GM19193 (cell line): ENCODE measurements at regions not wholly inside any gene's neighbourhood (a gene's known extent, or its start where the extent isn't known, plus 50 kb on each side); places are given as distances from the start of the nearest gene placed in this dataset.

ENCODE experiments used
- POLR2A ChIP-seq: IDR thresholded peaks from 4 replicates; pipeline ENCODE4 v1.6.1; 2011; ENCODE audit not compliant: insufficient read depth, insufficient read length; ENCODE audit errors: extremely low read depth

DNA sequence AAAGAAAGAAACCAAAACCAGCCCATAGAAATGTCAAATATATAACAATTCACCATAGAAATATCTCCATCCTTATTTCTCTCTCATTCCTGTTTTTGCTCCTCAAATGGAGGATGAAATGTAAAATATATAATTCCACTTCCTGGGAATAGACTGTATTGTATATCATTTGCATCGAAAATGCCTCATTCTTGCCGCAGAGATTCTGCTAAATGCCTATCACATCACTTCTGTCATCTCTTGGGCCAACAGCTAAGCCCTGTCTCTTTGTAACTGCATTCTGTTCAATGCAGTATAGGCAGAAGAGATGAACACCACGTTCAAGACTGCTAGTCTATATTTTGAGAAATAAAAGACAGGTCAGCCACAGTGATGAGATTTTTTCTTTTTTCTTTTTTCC, 956.3 kb upstream of the SOX9 start:
- TF ChIP-seq POLR2A = no peak

DNA sequence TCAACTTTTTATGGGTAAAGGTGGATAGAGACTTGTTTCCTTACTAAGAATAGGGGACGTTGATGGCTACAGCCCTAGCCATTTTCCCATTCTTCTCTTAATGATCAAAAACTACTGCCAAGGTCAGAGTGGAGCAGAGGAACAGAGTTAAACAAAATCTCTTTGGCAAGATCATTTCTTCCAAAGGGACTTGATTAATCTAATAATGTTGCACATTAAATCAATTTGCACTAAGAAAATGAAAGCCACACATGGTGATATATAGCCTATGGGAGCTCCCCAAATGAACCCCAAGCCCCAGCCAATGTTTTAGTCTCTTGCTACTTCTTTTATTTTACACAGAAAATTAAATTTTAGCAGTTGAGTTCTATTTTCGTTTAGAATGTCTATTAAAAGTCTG, 954.5 kb upstream of the SOX9 start:
- no peak for TF ChIP-seq POLR2A

DNA sequence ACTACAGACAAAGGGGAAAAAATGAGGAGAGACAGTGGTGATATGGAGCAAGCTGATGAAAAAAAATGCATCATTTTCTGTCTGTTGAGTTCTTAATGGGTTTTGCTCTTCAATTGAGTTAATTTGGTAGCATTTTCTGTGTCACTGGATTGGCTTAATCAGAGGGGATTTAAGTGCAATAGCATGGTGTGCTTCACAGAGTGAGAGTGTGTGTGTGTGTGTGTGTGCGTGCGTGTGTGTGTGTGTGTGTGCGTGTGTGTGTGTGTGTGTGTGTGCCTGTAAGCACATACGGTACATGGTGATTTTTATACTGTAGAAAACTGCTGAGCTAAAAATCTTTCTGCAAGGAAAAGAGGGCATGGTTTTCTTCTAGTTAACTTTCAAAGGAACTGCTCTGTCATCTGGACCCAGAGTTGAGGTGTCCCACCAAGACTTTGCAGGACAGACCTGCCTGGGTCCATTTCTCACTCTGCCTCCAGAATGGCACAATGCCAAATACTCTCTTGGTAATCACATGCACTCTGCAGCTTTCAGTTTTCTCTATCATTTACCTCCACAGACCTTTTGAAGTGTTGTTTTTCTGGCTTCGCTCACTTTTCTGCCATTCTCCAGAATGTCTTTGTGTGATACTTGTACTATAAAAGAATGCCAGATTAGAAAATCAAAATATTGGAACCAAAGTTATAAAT, 952.6 kb upstream of the SOX9 start:
- no peak for TF ChIP-seq POLR2A

DNA sequence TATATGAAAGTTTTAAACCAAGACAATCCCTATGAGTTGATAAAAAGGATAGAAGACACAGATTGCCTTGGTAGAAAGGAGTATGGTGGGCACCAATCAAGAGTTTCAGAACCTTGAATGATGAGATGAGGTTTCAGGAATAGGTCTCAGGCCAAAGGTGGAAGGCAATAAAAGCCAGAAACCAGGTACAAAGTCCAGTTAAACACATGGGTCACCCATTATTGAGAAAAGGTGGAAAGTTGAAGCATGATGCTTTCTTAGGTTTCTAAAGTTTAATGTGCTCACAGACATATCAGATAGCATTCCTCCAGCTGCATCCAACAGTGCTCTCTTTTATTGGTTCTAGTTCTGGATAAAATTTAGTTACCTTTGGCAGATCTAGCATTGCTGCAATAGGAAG, 950.8 kb upstream of the SOX9 start:
- no peak for TF ChIP-seq POLR2A

DNA sequence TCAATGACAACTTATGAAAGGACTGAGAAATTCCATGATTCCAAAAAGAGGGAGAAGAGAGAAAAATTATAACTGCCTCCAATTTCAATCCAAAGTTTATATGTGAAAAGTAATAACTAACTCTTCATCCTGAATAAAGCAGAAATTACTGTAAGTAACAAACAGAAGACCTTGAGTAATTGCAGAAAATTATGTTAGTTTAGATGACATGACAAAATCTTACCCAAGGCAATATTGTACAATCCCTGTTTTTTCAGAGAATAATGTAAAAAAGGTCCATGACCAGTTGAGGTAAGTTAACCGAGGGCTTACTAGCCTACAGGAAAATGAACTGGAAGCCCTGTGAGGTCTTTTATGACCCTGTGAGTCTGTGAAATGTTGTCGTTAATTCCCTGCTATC, 949.5 kb upstream of the SOX9 start:
- TF ChIP-seq POLR2A = no peak

DNA sequence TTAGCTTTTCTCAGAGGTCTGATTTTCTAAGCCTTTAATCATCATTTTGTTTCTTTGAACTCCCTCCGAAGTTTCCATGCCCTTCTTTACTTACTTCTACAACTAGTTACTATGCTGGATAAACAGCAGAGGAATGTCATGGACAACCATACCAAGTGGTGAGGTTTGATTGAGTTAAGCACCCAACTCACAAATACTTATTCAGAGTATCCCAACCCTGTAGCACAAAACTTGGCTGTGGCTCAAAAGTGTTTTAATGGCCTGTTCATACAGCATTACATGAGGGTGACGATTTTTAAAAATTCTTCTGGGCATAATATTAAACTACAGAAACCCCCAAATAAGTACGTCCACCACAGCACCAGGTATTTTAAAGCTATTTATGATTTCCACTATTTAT, 946.8 kb upstream of the SOX9 start:
- TF ChIP-seq POLR2A = no peak

DNA sequence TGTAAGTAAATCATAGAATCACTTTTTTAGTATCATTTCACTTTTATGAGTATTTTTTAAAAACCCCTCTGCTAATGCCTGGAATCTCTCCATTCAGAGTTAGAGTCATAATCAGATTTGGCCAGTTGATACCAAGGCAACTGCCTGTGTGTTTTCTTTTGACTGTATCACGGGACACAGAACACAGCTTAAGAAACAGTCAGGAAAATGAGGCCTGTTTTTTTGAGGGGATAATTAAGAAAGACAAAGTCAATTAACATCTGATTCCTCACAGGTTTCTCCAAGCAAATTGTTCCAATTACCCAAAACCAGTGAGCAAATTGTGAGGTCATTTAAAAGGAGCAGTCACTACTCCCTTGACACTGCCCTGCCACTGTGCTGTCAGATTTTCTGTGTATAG, 944.5 kb upstream of the SOX9 start:
- no peak for TF ChIP-seq POLR2A

DNA sequence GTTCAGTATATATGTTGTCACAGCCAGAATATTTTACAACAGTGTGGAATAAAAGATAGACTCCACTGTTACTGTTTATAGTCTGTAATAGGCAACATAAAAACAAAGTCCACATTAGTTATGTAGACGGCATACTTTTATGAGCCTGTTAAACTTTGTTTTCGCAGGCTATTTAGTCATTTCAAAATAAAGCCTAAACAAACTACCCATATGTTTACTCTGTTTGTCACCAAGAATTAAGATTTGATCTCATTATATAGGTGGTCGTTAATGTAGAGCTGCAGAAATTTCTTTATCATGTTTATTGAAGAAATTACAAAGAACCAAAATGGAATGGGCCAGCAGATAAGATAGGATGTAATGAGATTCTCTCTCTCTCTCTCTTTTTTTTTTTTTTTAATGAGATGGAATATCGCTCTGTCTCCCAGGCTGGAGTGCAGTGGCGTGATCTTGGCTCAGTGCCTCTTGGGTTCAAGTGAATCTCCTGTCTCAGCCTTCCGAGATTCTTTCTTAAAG, 943.8 kb upstream of the SOX9 start:
- no peak for TF ChIP-seq POLR2A

DNA sequence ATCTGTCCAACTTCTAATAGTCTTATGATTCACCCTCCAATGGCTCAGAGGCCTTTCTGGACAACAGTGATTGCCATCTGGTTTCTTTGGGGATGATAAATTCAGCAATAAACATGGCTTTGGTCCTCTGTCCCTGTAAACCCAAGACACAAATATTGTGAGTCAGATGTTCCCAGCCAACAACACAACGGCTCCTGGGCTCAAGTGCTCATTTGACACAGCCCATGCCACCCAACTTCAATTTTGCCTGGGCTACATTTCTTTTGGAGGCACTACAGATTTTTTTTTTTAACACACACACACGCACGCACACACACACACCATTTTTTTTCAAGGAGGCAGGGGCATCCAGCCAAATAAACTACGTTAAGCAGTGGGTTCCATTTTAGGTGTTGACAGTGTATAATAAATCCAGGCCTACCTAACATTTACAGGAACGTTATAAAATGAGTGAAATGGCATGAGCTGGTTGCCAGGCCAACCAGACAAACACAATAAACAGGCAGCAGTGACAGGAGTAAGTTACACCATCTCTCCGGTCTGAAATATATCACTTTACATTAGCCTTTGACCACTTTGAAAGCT, 939.9 kb upstream of the SOX9 start:
- no peak for TF ChIP-seq POLR2A

DNA sequence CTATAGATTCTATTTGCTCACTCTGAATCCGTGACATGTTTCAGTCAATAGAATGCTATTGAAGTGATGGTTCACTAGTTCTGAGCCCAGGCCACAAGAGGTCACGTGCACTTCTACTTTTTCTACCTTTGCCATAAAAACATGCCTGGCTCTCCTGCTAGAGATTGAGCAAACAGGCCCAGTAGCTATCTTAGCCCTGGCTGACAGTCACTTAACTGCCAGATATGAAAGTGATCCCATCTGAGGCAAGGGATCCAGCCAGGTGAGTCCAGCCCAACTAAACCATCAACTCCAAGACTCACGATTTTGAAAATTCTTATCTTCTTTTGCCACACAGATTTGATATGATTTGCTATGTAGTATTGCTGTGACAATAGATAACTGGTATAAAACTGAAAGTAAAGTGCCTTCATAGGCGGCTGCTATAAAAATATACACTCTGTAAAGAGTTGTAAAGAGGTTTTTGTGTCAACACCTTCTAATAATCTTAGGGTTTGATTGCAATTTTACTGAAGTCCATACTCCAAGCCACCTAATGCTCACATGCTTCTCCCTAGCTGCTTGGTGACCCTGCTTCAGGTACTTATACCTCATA, 937.7 kb upstream of the SOX9 start:
- TF ChIP-seq POLR2A = no peak

DNA sequence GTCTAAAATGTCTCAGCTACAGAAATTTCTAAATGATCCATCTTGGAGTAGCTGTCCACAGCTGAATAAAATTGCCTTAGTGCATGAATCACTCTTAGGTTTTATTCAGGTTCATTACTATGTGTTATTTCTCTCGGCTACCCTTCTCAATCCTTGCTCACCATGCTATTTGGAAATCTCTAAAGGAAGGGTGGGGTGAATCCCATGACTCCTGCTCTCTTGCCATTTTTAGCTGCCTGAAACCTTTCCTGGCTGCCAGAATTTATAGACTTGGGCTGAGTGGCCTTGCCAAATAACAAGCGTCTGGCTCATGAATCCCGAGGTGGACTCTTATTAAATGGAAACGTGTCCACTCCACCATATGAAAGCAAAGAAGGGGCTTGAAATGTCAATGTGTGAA, 936.1 kb upstream of the SOX9 start:
- no peak for TF ChIP-seq POLR2A

DNA sequence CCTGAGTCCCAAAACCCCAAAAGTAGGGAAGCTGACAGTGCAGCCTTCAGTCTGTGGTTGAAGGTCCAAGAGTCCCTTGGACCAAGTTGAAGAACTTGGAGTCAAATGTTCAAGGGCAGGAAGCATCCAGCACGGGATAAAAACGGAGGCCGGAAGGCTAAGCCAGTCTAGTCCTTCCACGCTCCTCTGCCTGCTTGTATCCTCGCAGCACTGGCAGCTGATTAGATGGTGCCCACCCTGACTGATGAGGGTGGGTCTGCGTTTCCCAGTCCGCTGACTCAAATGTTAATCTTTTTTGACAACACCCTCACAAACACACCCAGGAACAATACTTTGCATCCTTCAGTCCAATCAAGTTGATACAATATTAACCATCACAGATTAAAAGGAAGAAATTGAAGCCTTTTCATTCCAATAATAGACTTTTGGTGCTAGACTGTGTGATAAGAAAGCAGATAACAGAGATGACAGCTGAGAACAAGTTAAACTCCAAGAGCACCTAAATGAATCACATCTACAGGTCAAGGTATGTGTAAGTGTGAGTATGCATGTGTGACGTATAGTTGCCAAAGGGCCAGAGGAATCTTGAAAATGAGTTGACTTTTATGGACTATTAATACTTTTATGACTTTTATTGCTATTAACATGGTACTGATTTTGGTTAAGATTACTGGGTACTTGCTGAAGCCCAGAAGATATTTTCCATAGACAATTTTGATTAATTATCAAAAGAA, 933.5 kb upstream of the SOX9 start:
- TF ChIP-seq POLR2A = no peak

DNA sequence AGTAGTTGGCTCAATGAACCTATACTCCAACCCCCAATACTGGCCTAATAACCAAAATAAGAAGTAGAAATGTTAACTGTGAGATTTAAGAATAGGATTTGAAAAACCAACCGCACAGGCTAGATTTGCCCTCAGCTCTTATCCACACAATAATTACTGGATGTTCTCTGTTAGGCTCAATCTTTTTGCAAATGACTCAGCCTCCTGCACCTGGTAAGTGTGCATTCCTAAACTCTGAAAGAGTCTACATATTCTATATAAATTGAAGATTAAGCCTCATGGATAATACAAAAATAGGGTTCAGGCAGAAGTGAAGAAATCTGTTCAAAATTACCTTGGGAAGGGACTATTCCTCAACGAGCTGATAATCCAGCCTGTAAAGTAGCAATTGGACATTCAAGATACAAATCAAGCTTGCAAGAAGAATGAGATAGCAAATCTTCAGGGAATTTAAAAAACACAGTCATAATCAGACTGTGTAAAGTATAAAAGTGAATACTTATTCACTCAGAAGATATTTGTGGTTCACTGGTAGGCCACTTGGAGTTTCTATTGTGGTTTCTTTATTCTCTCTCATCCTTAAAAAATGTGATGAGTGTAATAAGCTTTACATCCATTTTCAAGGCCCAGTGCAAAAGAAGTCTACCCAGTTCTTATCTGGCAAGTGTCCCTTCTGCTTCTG, 931.9 kb upstream of the SOX9 start:
- TF ChIP-seq POLR2A = no peak

DNA sequence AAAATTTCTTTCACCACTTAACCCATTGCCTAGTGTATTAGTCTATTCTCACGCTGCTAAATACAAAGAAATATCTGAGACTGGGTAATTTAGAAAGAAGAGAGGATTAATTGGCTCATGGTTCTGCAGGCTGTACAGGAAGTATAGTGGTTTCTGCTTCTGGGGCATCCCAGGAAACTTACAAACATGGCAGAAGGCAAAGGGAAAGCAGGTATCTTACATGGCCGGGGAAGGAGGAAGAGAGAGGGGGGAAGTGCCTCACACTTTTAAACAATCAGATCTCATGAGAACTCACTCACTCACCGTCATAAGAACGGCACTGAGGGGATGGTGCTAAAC, 931.4 kb upstream of the SOX9 start:
- no peak for TF ChIP-seq POLR2A

DNA sequence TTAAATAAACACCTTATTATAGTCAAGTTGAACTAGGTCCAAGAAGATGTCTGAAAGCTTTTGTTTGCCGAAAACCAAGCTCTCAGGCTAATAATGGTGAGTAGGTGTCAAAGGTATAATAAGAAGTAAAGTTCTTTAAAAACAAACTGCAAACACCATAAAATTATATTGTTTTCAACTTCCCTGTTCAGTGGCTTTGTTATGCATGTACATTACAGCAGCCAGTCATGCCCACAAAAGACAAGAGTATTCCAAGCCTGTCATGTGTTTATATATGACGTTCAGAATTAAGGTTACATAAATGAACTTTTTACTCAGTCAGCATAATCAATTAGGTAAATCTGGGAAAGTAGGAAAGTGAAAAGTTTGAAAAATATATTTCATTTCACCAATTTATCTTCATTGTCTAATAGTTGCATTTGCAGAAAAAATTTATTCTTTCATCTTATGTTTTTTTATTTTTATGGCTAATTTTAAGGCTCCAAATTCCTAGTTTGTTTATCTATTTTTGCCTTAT, 928.7 kb upstream of the SOX9 start:
- no peak for TF ChIP-seq POLR2A
